GM06990 (cell line): ENCODE measurements at regions not wholly inside any gene's neighbourhood (a gene's known extent, or its start where the extent isn't known, plus 50 kb on each side); places are given as distances from the start of the nearest gene placed in this dataset.

Experiments
- DNase-seq: peaks from one replicate; pipeline ENCODE4 v3.0.0-alpha.2; 2011; ENCODE audit not compliant: insufficient read length; ENCODE audit errors: extremely low read depth
- H3K27me3 ChIP-seq: replicated peaks from 2 replicates; pipeline ENCODE4 v1.6.0; 2011; ENCODE audit warnings: low read length; ENCODE audit not compliant: control insufficient read depth, insufficient read depth
- H3K36me3 ChIP-seq: 2 replicates; pipeline ENCODE4 v1.5.1; 2011; ENCODE audit warnings: low read length; ENCODE audit not compliant: control insufficient read depth, insufficient read depth
- H3K4me3 ChIP-seq: replicated peaks from 2 replicates; pipeline ENCODE4 v1.5.1; 2011; ENCODE audit warnings: low read depth, mild to moderate bottlenecking, control low read depth, low read length
- TF ChIP-seq, protein P1 (sequence below): IDR thresholded peaks from 2 replicates; pipeline ENCODE4 v1.5.1; 2011; ENCODE audit warnings: low read length, control low read depth, mild to moderate bottlenecking, inconsistent platforms; ENCODE audit not compliant: insufficient read depth, poor library complexity, severe bottlenecking

- Histone ChIP-seq H3K4me3 (no peak overlapping the region), H3K36me3 (no peaks in the 10 kb centered on the region), H3K27me3 (no peaks in the 10 kb centered on the region)
- TF ChIP-seq, protein P1, sequence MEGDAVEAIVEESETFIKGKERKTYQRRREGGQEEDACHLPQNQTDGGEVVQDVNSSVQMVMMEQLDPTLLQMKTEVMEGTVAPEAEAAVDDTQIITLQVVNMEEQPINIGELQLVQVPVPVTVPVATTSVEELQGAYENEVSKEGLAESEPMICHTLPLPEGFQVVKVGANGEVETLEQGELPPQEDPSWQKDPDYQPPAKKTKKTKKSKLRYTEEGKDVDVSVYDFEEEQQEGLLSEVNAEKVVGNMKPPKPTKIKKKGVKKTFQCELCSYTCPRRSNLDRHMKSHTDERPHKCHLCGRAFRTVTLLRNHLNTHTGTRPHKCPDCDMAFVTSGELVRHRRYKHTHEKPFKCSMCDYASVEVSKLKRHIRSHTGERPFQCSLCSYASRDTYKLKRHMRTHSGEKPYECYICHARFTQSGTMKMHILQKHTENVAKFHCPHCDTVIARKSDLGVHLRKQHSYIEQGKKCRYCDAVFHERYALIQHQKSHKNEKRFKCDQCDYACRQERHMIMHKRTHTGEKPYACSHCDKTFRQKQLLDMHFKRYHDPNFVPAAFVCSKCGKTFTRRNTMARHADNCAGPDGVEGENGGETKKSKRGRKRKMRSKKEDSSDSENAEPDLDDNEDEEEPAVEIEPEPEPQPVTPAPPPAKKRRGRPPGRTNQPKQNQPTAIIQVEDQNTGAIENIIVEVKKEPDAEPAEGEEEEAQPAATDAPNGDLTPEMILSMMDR = no peak
- DNase-seq = no peak
Observed at GRCh38 chr5:13567819-13568218, 376.7 kb downstream of the DNAH5 start.

DNA sequence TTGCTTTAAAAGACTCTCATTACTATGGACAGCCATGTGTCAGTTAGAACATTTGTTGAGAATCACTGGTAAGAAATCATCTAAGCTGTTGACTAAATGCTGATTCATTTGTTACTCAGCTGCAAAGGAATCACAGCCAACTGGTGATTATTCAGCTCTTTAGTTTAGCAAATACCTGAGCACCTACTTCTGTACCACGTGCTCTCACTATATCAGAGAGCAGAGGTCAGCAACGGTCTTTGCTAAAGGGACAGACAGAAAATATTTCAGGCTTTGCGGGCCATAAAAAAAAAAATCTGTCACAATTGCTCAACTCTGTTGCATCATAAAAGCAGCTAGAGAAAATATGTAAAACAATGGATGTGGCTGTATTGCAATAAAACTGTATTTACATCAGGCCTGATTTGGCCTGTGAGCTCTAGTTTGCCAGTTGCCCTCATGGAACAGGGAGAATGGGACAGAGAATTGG is 377.6 kb downstream of the DNAH5 start:
- DNase-seq = no peak
- Histone ChIP-seq H3K36me3 (no peaks in the 10 kb centered on the region), H3K4me3 (no peak overlapping the region), H3K27me3 (no peaks in the 10 kb centered on the region)
- TF ChIP-seq, protein P1 = no peak

DNA sequence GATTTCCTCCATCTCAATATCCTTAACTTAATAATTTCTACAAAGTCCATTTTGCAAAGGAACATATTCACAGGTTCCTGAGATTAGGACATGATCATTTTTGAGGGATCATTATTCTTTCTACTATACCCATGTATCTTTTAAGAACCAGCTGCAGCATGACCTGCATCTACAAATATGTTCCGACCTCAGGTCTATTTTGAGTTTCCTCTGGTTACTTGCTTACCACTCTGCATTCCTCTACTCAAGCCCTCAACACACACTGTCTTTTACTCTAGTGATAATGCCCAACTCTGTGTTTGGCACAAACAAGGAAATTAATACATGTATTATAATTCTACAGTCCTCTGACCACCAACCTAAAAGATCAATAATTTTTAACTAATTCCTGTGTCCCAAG is 386.1 kb downstream of the DNAH5 start:
- Histone ChIP-seq H3K4me3 (no peak overlapping the region), H3K27me3 (no peaks in the 10 kb centered on the region), H3K36me3 (no peaks in the 10 kb centered on the region)
- TF ChIP-seq, protein P1 = no peak
- DNase-seq = no peak

DNA sequence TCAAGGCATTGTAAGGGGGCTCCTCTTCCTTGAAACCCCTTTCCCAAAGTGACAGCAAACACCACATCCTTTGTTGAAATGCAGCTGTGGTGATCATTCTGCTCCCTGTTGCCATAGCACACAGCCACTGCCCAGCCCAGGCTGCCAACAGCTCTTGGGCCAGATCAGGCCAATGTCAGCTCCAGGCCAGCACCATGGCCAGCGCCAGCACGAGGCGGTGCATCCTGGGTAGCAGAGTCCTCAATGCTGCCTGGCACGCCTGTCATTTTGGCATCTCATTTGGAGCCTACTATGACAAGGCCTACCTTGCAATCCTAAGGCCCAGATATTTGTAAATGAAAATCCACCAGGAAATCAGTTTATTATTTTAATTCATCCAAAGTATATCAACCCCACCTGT is 390.6 kb downstream of the DNAH5 start:
- DNase-seq = no peak
- no peaks in the 10 kb centered on the region for H3K27me3 ChIP-seq
- no peaks in the 10 kb centered on the region for H3K36me3 ChIP-seq
- no peak overlapping the region for H3K4me3 ChIP-seq
- TF ChIP-seq, protein P1 = no peak

GRCh38 chr5:13552361-13552760 is 392.1 kb downstream of the DNAH5 start:
- Histone ChIP-seq H3K27me3 (no peaks in the 10 kb centered on the region), H3K36me3 (no peaks in the 10 kb centered on the region), H3K4me3 (no peak overlapping the region)
- TF ChIP-seq, protein P1 = no peak
- DNase-seq = no peak

GRCh38 chr5:13551645-13552044 is 392.8 kb downstream of the DNAH5 start:
- Histone ChIP-seq H3K27me3 (no peaks in the 10 kb centered on the region), H3K4me3 (no peak overlapping the region), H3K36me3 (no peaks in the 10 kb centered on the region)
- TF ChIP-seq, protein P1 = no peak
- no peak for DNase-seq
